ENCODE measurements at regions not wholly inside any gene's neighbourhood (a gene's known extent, or its start where the extent isn't known, plus 50 kb on each side); places are given as distances from the start of the nearest gene placed in this dataset.

GRCh38 chr2:10249798-10250197 is 52.9 kb upstream of the HPCAL1 start:
- DNase-seq (no peak), ATAC-seq (no peak)
- H3K27me3 ChIP-seq, result no peaks in the 10 kb centered on the region
- no peaks in the 10 kb centered on the region for H3K36me3 ChIP-seq
- intact Hi-C loops (cut with DNase I), result loop anchor here in 1 of 2 donors (10.0 kb wide), 1 partner anchor 55 kb away; no protein-coding TSS in a partner anchor
- H3K27ac ChIP-seq, result no peak overlapping the region
- H3K4me1 ChIP-seq, result no peaks in the 10 kb centered on the region
- TF ChIP-seq, protein P1, sequence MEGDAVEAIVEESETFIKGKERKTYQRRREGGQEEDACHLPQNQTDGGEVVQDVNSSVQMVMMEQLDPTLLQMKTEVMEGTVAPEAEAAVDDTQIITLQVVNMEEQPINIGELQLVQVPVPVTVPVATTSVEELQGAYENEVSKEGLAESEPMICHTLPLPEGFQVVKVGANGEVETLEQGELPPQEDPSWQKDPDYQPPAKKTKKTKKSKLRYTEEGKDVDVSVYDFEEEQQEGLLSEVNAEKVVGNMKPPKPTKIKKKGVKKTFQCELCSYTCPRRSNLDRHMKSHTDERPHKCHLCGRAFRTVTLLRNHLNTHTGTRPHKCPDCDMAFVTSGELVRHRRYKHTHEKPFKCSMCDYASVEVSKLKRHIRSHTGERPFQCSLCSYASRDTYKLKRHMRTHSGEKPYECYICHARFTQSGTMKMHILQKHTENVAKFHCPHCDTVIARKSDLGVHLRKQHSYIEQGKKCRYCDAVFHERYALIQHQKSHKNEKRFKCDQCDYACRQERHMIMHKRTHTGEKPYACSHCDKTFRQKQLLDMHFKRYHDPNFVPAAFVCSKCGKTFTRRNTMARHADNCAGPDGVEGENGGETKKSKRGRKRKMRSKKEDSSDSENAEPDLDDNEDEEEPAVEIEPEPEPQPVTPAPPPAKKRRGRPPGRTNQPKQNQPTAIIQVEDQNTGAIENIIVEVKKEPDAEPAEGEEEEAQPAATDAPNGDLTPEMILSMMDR (IDR thresholded peaks at IDR 0.05), result no peak
- TF ChIP-seq POLR2A (IDR thresholded peaks at IDR 0.05), result no peak
- H3K9me3 ChIP-seq, result no peaks in the 10 kb centered on the region
- 50% methylated on average over 1 of the region's 1 CpG for WGBS (ENCODE audit: insufficient coverage, low coverage, low lambda C conversion rate, missing lambda C conversion rate)
- H3K4me3 ChIP-seq, result no peak overlapping the region

DNA sequence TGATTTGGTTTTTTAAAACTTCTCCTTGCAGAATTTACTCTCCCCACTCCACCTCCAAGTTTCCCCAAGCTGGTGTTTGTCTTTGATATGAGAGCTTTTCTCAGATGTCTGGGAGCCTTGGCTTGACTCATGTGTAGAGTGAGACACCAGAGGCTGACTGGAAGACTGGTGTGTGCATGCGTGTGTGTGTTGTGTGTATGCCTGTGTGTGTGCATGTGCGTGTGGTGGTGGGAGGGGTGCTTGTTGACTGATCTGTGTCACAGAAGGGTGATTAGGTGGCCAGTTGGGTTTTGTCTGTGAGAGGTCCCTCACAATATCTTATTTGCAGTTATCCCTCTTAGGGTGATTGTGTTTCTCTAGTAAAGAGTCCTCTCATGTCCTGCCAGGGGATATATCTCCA is 50.5 kb upstream of the HPCAL1 start:
- WGBS (ENCODE audit: insufficient coverage, low coverage, low lambda C conversion rate, missing lambda C conversion rate), result 100% methylated on average over 2 of the region's 2 CpGs
- intact Hi-C loops (cut with DNase I), result loop anchor here in 1 of 2 donors (10.0 kb wide), 1 partner anchor 57 kb away; no protein-coding TSS in a partner anchor
- Histone ChIP-seq H3K27ac (no peak overlapping the region), H3K9me3 (no peaks in the 10 kb centered on the region), H3K4me3 (no peak overlapping the region), H3K27me3 (no peaks in the 10 kb centered on the region), H3K36me3 (no peaks in the 10 kb centered on the region), H3K4me1 (no peaks in the 10 kb centered on the region)
- ATAC-seq (no peak), DNase-seq (no peak)
- no peak for TF ChIP-seq POLR2A (IDR thresholded peaks at IDR 0.05)
- TF ChIP-seq, protein P1 (IDR thresholded peaks at IDR 0.05), result no peak

GRCh38 chr2:10252661-10253060 is 50.0 kb upstream of the HPCAL1 start:
- intact Hi-C loops (cut with DNase I), result loop anchor here in 1 of 2 donors (10.0 kb wide), 1 partner anchor 58 kb away; no protein-coding TSS in a partner anchor
- DNase-seq, result no peak
- no peaks in the 10 kb centered on the region for H3K4me1 ChIP-seq
- no peak overlapping the region for H3K4me3 ChIP-seq
- no peaks in the 10 kb centered on the region for H3K27me3 ChIP-seq
- H3K36me3 ChIP-seq, result no peaks in the 10 kb centered on the region
- H3K27ac ChIP-seq, result no peak overlapping the region
- WGBS (ENCODE audit: insufficient coverage, low coverage, low lambda C conversion rate, missing lambda C conversion rate), result 44% methylated on average over 2 of the region's 3 CpGs
- TF ChIP-seq, protein P1 (IDR thresholded peaks at IDR 0.05), result no peak
- no peak for TF ChIP-seq POLR2A (IDR thresholded peaks at IDR 0.05)
- no peaks in the 10 kb centered on the region for H3K9me3 ChIP-seq
- ATAC-seq, result no peak

Small RNAs in the stretch of these regions (microRNA-seq; reads per million reads assigned to microRNA genes)
- gene MIR4261, result 0 reads per million in 2 donors

Small RNAs in the stretch of these regions (small RNA-seq; reads per million reads assigned to genes)
- 0 reads per million in 2 experiments for gene MIR4261

Measured in right lobe of liver (tissue), 6 donors.